ENCODE measurements at regions not wholly inside any gene's neighbourhood (a gene's known extent, or its start where the extent isn't known, plus 50 kb on each side); places are given as distances from the start of the nearest gene placed in this dataset.
"Not testable (repeated sequence)": the region's sequence is repeated elsewhere in the genome, so short reads cannot be mapped to it uniquely, and the experiment has no call there.

- Histone ChIP-seq H3K79me2 (ENCODE audit: control insufficient read depth, insufficient read depth, low read length, unreplicated experiment) (no peaks in the 10 kb centered on the region), H3K27ac (ENCODE audit: low read depth, low read length) (no peak overlapping the region)
Observed at GRCh38 chr6:48412656-48413055, 301.7 kb upstream of the PTCHD4 start.

GRCh38 chr6:48404927-48405326 is 293.9 kb upstream of the PTCHD4 start:
- Histone ChIP-seq H3K27ac (ENCODE audit: low read depth, low read length) (no peak overlapping the region), H2AFZ (ENCODE audit: low read length, unreplicated experiment) (no peak overlapping the region), H3K27me3 (ENCODE audit: insufficient read depth, low read length) (no peaks in the 10 kb centered on the region), H3K36me3 (ENCODE audit: insufficient read depth, low read length) (no peaks in the 10 kb centered on the region), H3K4me3 (ENCODE audit: low read depth, low read length) (no peak overlapping the region), H3K79me2 (ENCODE audit: control insufficient read depth, insufficient read depth, low read length, unreplicated experiment) (no peaks in the 10 kb centered on the region), H3K4me1 (ENCODE audit: control insufficient read depth, insufficient read depth, low read length, unreplicated experiment) (no peaks in the 10 kb centered on the region)

More at GRCh38 chr6:48412656-48413055, 301.7 kb upstream of the PTCHD4 start:
- no peak overlapping the region for H3K4me3 ChIP-seq (ENCODE audit: low read depth, low read length)
- H3K27me3 ChIP-seq (ENCODE audit: insufficient read depth, low read length), result no peaks in the 10 kb centered on the region
- H2AFZ ChIP-seq (ENCODE audit: low read length, unreplicated experiment), result no peak overlapping the region
- H3K4me1 ChIP-seq (ENCODE audit: control insufficient read depth, insufficient read depth, low read length, unreplicated experiment), result no peaks in the 10 kb centered on the region
- H3K36me3 ChIP-seq (ENCODE audit: insufficient read depth, low read length), result no peaks in the 10 kb centered on the region

- H2AFZ ChIP-seq (ENCODE audit: low read length, unreplicated experiment), result no peak overlapping the region
- no peaks in the 10 kb centered on the region for H3K36me3 ChIP-seq (ENCODE audit: insufficient read depth, low read length)
- H3K27me3 ChIP-seq (ENCODE audit: insufficient read depth, low read length), result no peaks in the 10 kb centered on the region
- H3K79me2 ChIP-seq (ENCODE audit: control insufficient read depth, insufficient read depth, low read length, unreplicated experiment), result no peaks in the 10 kb centered on the region
- H3K27ac ChIP-seq (ENCODE audit: low read depth, low read length), result no peak overlapping the region
- H3K4me3 ChIP-seq (ENCODE audit: low read depth, low read length), result no peak overlapping the region
- no peaks in the 10 kb centered on the region for H3K4me1 ChIP-seq (ENCODE audit: control insufficient read depth, insufficient read depth, low read length, unreplicated experiment)
Observed at GRCh38 chr6:48403587-48403986, 292.6 kb upstream of the PTCHD4 start.

- Histone ChIP-seq H3K4me1 (ENCODE audit: control insufficient read depth, insufficient read depth, low read length, unreplicated experiment) (no peaks in the 10 kb centered on the region), H3K27ac (ENCODE audit: low read depth, low read length) (no peak overlapping the region), H3K36me3 (ENCODE audit: insufficient read depth, low read length) (no peaks in the 10 kb centered on the region), H2AFZ (ENCODE audit: low read length, unreplicated experiment) (no peak overlapping the region), H3K79me2 (ENCODE audit: control insufficient read depth, insufficient read depth, low read length, unreplicated experiment) (no peaks in the 10 kb centered on the region), H3K27me3 (ENCODE audit: insufficient read depth, low read length) (no peaks in the 10 kb centered on the region), H3K4me3 (ENCODE audit: low read depth, low read length) (no peak overlapping the region)
Observed at GRCh38 chr6:48401016-48401415, 290.0 kb upstream of the PTCHD4 start.

DNA sequence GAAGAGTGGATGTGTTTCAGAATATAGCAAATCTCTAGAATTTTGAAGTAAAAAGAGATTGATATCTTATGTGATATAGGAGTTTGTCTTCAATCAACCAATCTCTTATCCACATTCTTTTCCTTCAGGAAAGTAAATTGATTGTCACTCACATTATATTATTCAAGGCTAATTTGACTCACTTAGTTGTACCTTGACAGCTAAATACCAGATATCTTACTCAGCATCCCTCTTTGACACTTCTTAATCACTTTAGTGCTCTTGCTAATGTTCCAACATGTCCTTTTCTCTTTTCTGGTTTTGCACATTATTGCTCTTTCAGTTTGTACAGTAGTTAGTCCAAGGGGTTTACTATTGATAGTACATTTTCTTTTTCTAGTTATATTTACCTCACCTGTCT is 286.9 kb upstream of the PTCHD4 start:
- no peaks in the 10 kb centered on the region for H3K27me3 ChIP-seq (ENCODE audit: insufficient read depth, low read length)
- no peaks in the 10 kb centered on the region for H3K36me3 ChIP-seq (ENCODE audit: insufficient read depth, low read length)
- no peak overlapping the region for H3K27ac ChIP-seq (ENCODE audit: low read depth, low read length)

DNA sequence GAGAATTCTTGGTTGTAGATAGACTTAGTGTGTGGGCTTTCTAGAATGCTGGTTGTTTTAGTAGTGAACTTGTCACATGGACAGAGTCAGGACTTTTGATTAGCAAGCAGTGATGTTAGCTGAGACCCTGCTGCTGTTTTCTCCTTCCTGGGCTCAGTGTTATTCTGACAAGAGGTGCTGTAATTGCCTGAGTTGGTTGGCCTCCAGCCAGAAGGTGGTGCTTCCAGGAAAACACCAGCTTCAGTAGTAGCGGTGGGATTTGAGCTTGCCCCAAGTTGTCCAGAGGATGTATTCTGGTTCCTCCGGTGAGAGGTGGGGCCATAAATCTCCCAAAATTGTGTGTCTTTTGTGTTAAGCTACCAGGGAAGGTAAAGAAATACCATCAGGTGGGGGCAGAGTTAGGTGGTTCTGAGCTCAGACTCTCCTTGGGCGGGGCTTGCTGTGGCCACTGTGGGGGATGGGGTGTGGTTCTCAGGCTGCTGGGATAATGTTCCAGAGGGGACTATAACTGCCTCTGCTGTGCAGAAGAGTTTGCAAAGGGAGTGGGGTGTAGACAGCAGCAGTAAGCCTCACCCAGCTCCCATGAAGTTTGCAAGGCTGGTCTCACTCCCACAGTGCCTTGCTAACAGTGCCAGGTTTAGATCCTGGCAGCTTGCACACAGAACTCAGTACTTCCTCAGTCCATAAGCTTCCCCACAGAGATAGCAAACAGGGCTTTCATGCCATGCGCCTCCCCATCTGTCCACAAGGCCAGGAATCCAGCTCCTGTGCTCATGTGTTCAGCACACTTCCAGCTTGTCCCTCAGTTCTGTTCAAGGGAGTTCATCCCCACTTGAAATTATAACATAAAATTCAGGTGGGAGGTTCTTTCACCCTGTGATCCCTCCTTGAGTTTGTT is 278.4 kb upstream of the PTCHD4 start:
- Histone ChIP-seq H3K79me2 (ENCODE audit: control insufficient read depth, insufficient read depth, low read length, unreplicated experiment) (no peaks in the 10 kb centered on the region), H3K4me3 (ENCODE audit: low read depth, low read length) (no peak overlapping the region), H3K27me3 (ENCODE audit: insufficient read depth, low read length) (no peaks in the 10 kb centered on the region), H3K4me1 (ENCODE audit: control insufficient read depth, insufficient read depth, low read length, unreplicated experiment) (no peaks in the 10 kb centered on the region), H3K27ac (ENCODE audit: low read depth, low read length) (no peak overlapping the region), H2AFZ (ENCODE audit: low read length, unreplicated experiment) (no peak overlapping the region), H3K36me3 (ENCODE audit: insufficient read depth, low read length) (no peaks in the 10 kb centered on the region)

More for the DNA sequence above, 286.9 kb upstream of the PTCHD4 start:
- Histone ChIP-seq H3K79me2 (ENCODE audit: control insufficient read depth, insufficient read depth, low read length, unreplicated experiment) (no peaks in the 10 kb centered on the region), H2AFZ (ENCODE audit: low read length, unreplicated experiment) (no peak overlapping the region), H3K4me1 (ENCODE audit: control insufficient read depth, insufficient read depth, low read length, unreplicated experiment) (no peaks in the 10 kb centered on the region), H3K4me3 (ENCODE audit: low read depth, low read length) (no peak overlapping the region)

GRCh38 chr6:48388044-48388443 is 277.0 kb upstream of the PTCHD4 start:
- no peak overlapping the region for H3K27ac ChIP-seq (ENCODE audit: low read depth, low read length)
- H3K4me3 ChIP-seq (ENCODE audit: low read depth, low read length), result no peak overlapping the region
- no peaks in the 10 kb centered on the region for H3K36me3 ChIP-seq (ENCODE audit: insufficient read depth, low read length)
- no peaks in the 10 kb centered on the region for H3K4me1 ChIP-seq (ENCODE audit: control insufficient read depth, insufficient read depth, low read length, unreplicated experiment)
- H3K27me3 ChIP-seq (ENCODE audit: insufficient read depth, low read length), result no peaks in the 10 kb centered on the region
- H3K79me2 ChIP-seq (ENCODE audit: control insufficient read depth, insufficient read depth, low read length, unreplicated experiment), result no peaks in the 10 kb centered on the region
- H2AFZ ChIP-seq (ENCODE audit: low read length, unreplicated experiment), result no peak overlapping the region

DNA sequence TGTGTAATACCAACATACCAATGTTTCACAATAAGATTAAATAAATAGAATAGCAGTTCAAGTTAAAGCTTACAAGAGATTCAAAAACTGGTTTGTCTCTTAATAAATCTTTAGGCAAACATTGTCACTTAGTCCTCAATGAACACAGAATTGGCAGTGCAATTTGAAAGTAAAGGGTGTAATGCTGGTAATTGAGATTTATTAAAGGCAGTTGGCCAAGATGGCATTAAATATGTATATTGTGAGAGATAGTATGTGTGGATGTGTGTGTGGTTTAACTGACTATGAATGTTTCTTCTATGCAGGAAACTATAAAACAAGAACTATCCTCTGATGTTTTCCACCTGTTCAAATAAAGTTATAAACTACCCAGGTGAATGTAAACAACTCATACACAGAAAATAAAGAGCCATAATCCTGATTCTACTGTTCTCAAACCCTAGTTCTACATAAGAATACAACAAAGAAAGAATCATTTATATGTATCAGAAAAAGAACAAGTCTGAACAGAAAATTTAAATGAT is 267.9 kb upstream of the PTCHD4 start:
- Histone ChIP-seq H2AFZ (ENCODE audit: low read length, unreplicated experiment) (no peak overlapping the region), H3K4me1 (ENCODE audit: control insufficient read depth, insufficient read depth, low read length, unreplicated experiment) (no peaks in the 10 kb centered on the region), H3K27me3 (ENCODE audit: insufficient read depth, low read length) (no peaks in the 10 kb centered on the region), H3K79me2 (ENCODE audit: control insufficient read depth, insufficient read depth, low read length, unreplicated experiment) (no peaks in the 10 kb centered on the region), H3K4me3 (ENCODE audit: low read depth, low read length) (no peak overlapping the region), H3K36me3 (ENCODE audit: insufficient read depth, low read length) (no peaks in the 10 kb centered on the region), H3K27ac (ENCODE audit: low read depth, low read length) (no peak overlapping the region)

GRCh38 chr6:48377115-48377514 is 266.1 kb upstream of the PTCHD4 start:
- H3K27ac ChIP-seq (ENCODE audit: low read depth, low read length), result no peak overlapping the region
- no peak overlapping the region for H3K4me3 ChIP-seq (ENCODE audit: low read depth, low read length)
- H3K79me2 ChIP-seq (ENCODE audit: control insufficient read depth, insufficient read depth, low read length, unreplicated experiment), result no peaks in the 10 kb centered on the region
- peak overlapping the region; percentile 67 for H2AFZ ChIP-seq (ENCODE audit: low read length, unreplicated experiment)
- H3K4me1 ChIP-seq (ENCODE audit: control insufficient read depth, insufficient read depth, low read length, unreplicated experiment), result no peaks in the 10 kb centered on the region
- H3K27me3 ChIP-seq (ENCODE audit: insufficient read depth, low read length), result no peaks in the 10 kb centered on the region
- no peaks in the 10 kb centered on the region for H3K36me3 ChIP-seq (ENCODE audit: insufficient read depth, low read length)

- H3K4me1 ChIP-seq (ENCODE audit: control insufficient read depth, insufficient read depth, low read length, unreplicated experiment); H3K4me3 ChIP-seq (ENCODE audit: low read depth, low read length); H3K79me2 ChIP-seq (ENCODE audit: control insufficient read depth, insufficient read depth, low read length, unreplicated experiment); H3K27me3 ChIP-seq (ENCODE audit: insufficient read depth, low read length); H3K27ac ChIP-seq (ENCODE audit: low read depth, low read length); H3K36me3 ChIP-seq (ENCODE audit: insufficient read depth, low read length); H2AFZ ChIP-seq (ENCODE audit: low read length, unreplicated experiment): not testable (repeated sequence)
Observed at GRCh38 chr6:48371226-48371625, 260.2 kb upstream of the PTCHD4 start.

DNA sequence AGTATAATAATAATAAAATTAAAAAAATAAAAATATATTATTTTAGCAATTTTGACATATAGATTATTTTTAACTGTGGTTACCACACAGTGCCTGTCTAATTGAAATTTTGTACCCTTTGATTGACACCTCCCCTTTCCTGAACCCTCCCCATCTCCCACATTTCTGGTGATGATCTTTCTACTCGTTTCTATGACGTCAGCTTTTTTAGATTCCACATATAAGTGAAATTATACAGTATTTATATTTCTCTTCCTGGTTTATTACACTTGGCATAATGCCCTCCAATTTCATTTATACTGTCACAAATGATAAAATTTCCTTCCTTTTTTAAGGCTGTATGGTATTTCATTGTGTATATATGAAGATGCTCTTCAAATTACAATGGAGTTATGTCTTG is 258.1 kb upstream of the PTCHD4 start:
- no peaks in the 10 kb centered on the region for H3K79me2 ChIP-seq (ENCODE audit: control insufficient read depth, insufficient read depth, low read length, unreplicated experiment)
- H2AFZ ChIP-seq (ENCODE audit: low read length, unreplicated experiment), result no peak overlapping the region
- H3K27me3 ChIP-seq (ENCODE audit: insufficient read depth, low read length), result no peaks in the 10 kb centered on the region
- H3K4me1 ChIP-seq (ENCODE audit: control insufficient read depth, insufficient read depth, low read length, unreplicated experiment), result no peaks in the 10 kb centered on the region
- H3K27ac ChIP-seq (ENCODE audit: low read depth, low read length), result no peak overlapping the region
- H3K36me3 ChIP-seq (ENCODE audit: insufficient read depth, low read length), result no peaks in the 10 kb centered on the region
- H3K4me3 ChIP-seq (ENCODE audit: low read depth, low read length), result no peak overlapping the region

Measured in ACC112 (cell line).